ENCODE measurements at regions not wholly inside any gene's neighbourhood (a gene's known extent, or its start where the extent isn't known, plus 50 kb on each side); places are given as distances from the start of the nearest gene placed in this dataset.

- Histone ChIP-seq H3K4me3 (ENCODE audit: low read depth in 2 of 2, low read length in 2 of 2) (no peak overlapping the region), H3K36me3 (ENCODE audit: control insufficient read depth, insufficient read depth, low read length) (no peaks in the 10 kb centered on the region), H3K9me3 (ENCODE audit: control insufficient read depth, insufficient read depth, low read depth, low read length) (no peaks in the 10 kb centered on the region), H3K27ac (ENCODE audit: low read length) (no peak overlapping the region), H3K27me3 (ENCODE audit: control insufficient read depth, insufficient read depth, low read length) (no peaks in the 10 kb centered on the region), H3K4me1 (ENCODE audit: control insufficient read depth, insufficient read depth, low read length) (no peaks in the 10 kb centered on the region)
- ATAC-seq (no peak), DNase-seq (ENCODE audit: low read depth, low spot score) (no peak)
- no TSS peak for BruUV-seq (replicated peaks)
- in situ Hi-C loops (cut with HindIII; ENCODE audit: low pct_unique_long_range_greater_than_20kb, low sequenced_read_pairs) (no loop called here), intact Hi-C loops (cut with micrococcal nuclease; ENCODE audit: unreplicated experiment) (no loop called here)
- no peak for TF ChIP-seq REST (IDR thresholded peaks at IDR 0.05; ENCODE audit: insufficient read depth in 1 of 2, low read depth in 2 of 2, low read length in 1 of 2)
- TF ChIP-seq POLR2AphosphoS5 (IDR thresholded peaks at IDR 0.05; ENCODE audit: low read depth, low read length): no peak
- TF ChIP-seq SIN3A (IDR thresholded peaks at IDR 0.05; ENCODE audit: borderline replicate concordance, insufficient read depth, low read depth, low read length): no peak
- TF ChIP-seq TCF7L2 (IDR thresholded peaks at IDR 0.05; ENCODE audit: low read depth, low read length): no peak
- TF ChIP-seq CTCF (IDR thresholded peaks at IDR 0.05): no peak
- CTCF ChIA-PET: no interaction called here
- POLR2A ChIA-PET: no interaction called here
Observed at GRCh38 chr13:74845806-74846205, 636.2 kb downstream of the TBC1D4 start.

GRCh38 chr13:74841651-74842050 is 640.3 kb downstream of the TBC1D4 start:
- no peak overlapping the region for H3K4me3 ChIP-seq (ENCODE audit: low read depth in 2 of 2, low read length in 2 of 2)
- no peaks in the 10 kb centered on the region for H3K4me1 ChIP-seq (ENCODE audit: control insufficient read depth, insufficient read depth, low read length)
- BruUV-seq (replicated peaks): no TSS peak
- ChIA-PET POLR2A (no interaction called here), CTCF (no interaction called here)
- in situ Hi-C loops (cut with HindIII; ENCODE audit: low pct_unique_long_range_greater_than_20kb, low sequenced_read_pairs) (no loop called here), intact Hi-C loops (cut with micrococcal nuclease; ENCODE audit: unreplicated experiment) (no loop called here)
- no peaks in the 10 kb centered on the region for H3K27me3 ChIP-seq (ENCODE audit: control insufficient read depth, insufficient read depth, low read length)
- no peak for TF ChIP-seq REST (IDR thresholded peaks at IDR 0.05; ENCODE audit: insufficient read depth in 1 of 2, low read depth in 2 of 2, low read length in 1 of 2)
- no peak for TF ChIP-seq SIN3A (IDR thresholded peaks at IDR 0.05; ENCODE audit: borderline replicate concordance, insufficient read depth, low read depth, low read length)
- no peak for TF ChIP-seq TCF7L2 (IDR thresholded peaks at IDR 0.05; ENCODE audit: low read depth, low read length)
- TF ChIP-seq CTCF (IDR thresholded peaks at IDR 0.05): no peak
- no peak for TF ChIP-seq POLR2AphosphoS5 (IDR thresholded peaks at IDR 0.05; ENCODE audit: low read depth, low read length)
- H3K36me3 ChIP-seq (ENCODE audit: control insufficient read depth, insufficient read depth, low read length): no peaks in the 10 kb centered on the region
- no peak for DNase-seq (ENCODE audit: low read depth, low spot score)
- no peaks in the 10 kb centered on the region for H3K9me3 ChIP-seq (ENCODE audit: control insufficient read depth, insufficient read depth, low read depth, low read length)
- ATAC-seq: no peak
- H3K27ac ChIP-seq (ENCODE audit: low read length): no peak overlapping the region

Data from Panc1 (cell line).